HG02852 (cell line): ENCODE measurements at regions not wholly inside any gene's neighbourhood (a gene's known extent, or its start where the extent isn't known, plus 50 kb on each side); places are given as distances from the start of the nearest gene placed in this dataset.
"Not testable (repeated sequence)": the region's sequence is repeated elsewhere in the genome, so short reads cannot be mapped to it uniquely, and the experiment has no call there.

Experiments used
- ATAC-seq: cut with Tn5 transposase; IDR thresholded peaks from one replicate; pipeline ENCODE4 v1.9.1; 2021; ENCODE audit warnings: mild to moderate bottlenecking, moderate library complexity; ENCODE audit not compliant: unreplicated experiment

DNA sequence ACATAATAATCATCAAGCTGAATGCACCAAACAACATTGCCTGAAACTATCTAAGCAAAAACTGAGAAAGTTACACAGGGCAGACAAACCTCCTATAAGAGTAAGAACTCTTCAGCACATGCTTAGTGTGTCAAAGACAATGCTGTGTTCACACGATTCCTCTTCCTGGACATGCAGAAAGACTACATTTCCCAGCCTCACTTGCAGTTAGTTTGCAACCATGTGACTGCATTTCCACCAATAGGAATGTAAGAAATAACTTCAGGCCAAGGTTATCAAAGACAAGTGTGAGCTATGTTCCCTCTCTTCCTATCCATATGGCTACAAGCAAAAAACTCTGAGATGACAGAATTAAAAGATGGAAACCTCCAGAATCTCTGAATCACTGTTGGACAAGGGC, 109.8 kb downstream of the OTOP1 start:
- not testable (repeated sequence) for ATAC-seq

DNA sequence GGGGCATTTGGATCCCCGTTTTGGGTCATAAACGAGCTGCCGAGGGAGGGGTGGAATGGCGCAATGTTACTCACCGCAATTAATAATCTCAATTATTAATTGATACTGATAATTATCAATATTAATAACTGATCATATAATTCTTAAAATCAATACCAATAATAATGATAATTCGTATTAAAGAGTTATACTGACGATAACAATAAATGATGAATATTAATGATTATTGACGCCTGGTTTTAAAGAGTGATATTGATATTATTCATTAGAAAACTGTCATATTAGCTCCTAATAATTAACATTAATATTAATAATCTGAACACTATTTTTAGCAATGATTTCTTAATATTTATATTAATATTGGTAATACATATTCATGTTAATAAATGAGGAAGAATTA, 92.4 kb downstream of the OTOP1 start:
- ATAC-seq, result not testable (repeated sequence)

DNA sequence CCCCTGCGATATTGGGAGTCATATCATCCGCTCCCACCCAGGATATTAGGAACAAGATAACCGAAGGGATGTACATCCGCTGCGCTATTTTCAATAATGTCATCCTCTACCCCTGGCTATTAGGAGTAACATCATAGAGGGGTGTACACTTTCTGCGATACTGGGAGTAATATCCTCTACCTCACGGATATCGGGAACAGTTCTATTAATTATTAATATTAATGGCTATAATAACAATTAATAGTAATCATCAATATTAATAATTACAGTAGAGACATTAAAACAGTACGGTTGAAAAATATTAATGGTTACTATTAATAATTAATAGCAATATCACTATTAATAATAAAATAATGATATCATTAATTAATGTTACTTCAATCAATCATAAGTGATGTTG, 90.1 kb downstream of the OTOP1 start:
- not testable (repeated sequence) for ATAC-seq
